ENCODE measurements at regions not wholly inside any gene's neighbourhood (a gene's known extent, or its start where the extent isn't known, plus 50 kb on each side); places are given as distances from the start of the nearest gene placed in this dataset.

DNA sequence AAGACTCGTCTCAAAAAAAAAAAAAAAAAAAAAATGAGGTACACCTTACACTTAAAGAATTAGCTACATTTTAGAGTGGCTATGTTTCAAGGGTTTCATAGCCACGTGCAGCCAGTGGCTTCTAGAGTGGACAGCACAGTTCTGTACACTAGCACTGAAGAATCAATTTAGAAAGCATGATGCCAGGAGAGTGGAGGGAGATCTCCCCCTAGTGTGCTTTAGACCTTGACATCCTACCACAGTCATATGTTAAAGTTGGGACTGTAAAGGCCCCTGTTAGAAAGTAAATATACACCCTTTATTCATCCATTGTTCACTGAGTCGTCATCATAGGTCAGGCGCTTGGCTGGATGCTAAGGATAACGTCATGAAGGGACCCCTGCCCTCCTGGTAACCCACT, 179.4 kb downstream of the QDPR start:
- no peak for DNase-seq
- Histone ChIP-seq H3K4me3 (replicated peaks in 1 of 3; ENCODE audit: low read depth in 2 of 3, low read length in 3 of 3) (no peak overlapping the region), H3K79me2 (ENCODE audit: insufficient read depth, low read length) (no peaks in the 10 kb centered on the region), H3K4me1 (ENCODE audit: control insufficient read depth in 1 of 2, insufficient read depth in 2 of 2, low read length in 2 of 2) (no peaks in the 10 kb centered on the region), H3K9ac (ENCODE audit: insufficient read depth, low read length, poor library complexity, severe bottlenecking) (no peak overlapping the region), H4K20me1 (ENCODE audit: insufficient read depth, low read length) (no peaks in the 10 kb centered on the region), H3K36me3 (replicated peaks in 1 of 2; ENCODE audit: control insufficient read depth in 1 of 2, insufficient read depth in 2 of 2, low read length in 2 of 2) (no peaks in the 10 kb centered on the region), H3K9me3 (replicated peaks in 1 of 2; ENCODE audit: control insufficient read depth in 1 of 2, insufficient read depth in 1 of 2, low read length in 2 of 2) (no peaks in the 10 kb centered on the region), H3K27me3 (ENCODE audit: control insufficient read depth in 2 of 2, insufficient read depth in 2 of 2, low read length in 2 of 2) (no peaks in the 10 kb centered on the region), H3K27ac (ENCODE audit: low read depth in 1 of 2, low read length in 2 of 2) (no peak overlapping the region), H2AFZ (ENCODE audit: insufficient read depth, low read depth, low read length, poor library complexity, severe bottlenecking) (no peak overlapping the region), H3K4me2 (replicated peaks; ENCODE audit: extremely low read depth, low read length, poor library complexity, severe bottlenecking) (no peak overlapping the region)
- peaks cover 0 to 4% (median 2%) of the 10 kb centered on the region in 3 donors for H3K27me3 Mint-ChIP-seq (ENCODE audit: low read depth in 3 of 3)
- peaks cover 0 to 1% (median 0%) of the 10 kb centered on the region in 7 donors for H3K9me3 Mint-ChIP-seq
- 94% methylated on average over 2 of the region's 5 CpGs for WGBS (ENCODE audit: insufficient coverage)
- H3K4me3 Mint-ChIP-seq = no peak overlapping the region
- H3K4me1 Mint-ChIP-seq = peaks cover 2% of the 10 kb centered on the region
- H3K27ac Mint-ChIP-seq = no peak overlapping the region
- no peaks in the 10 kb centered on the region for H3K36me3 Mint-ChIP-seq
- TF ChIP-seq, protein P1, sequence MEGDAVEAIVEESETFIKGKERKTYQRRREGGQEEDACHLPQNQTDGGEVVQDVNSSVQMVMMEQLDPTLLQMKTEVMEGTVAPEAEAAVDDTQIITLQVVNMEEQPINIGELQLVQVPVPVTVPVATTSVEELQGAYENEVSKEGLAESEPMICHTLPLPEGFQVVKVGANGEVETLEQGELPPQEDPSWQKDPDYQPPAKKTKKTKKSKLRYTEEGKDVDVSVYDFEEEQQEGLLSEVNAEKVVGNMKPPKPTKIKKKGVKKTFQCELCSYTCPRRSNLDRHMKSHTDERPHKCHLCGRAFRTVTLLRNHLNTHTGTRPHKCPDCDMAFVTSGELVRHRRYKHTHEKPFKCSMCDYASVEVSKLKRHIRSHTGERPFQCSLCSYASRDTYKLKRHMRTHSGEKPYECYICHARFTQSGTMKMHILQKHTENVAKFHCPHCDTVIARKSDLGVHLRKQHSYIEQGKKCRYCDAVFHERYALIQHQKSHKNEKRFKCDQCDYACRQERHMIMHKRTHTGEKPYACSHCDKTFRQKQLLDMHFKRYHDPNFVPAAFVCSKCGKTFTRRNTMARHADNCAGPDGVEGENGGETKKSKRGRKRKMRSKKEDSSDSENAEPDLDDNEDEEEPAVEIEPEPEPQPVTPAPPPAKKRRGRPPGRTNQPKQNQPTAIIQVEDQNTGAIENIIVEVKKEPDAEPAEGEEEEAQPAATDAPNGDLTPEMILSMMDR (IDR thresholded peaks at IDR 0.05) = no peak
- intact Hi-C loops (cut with micrococcal nuclease) = no loop called here

DNA sequence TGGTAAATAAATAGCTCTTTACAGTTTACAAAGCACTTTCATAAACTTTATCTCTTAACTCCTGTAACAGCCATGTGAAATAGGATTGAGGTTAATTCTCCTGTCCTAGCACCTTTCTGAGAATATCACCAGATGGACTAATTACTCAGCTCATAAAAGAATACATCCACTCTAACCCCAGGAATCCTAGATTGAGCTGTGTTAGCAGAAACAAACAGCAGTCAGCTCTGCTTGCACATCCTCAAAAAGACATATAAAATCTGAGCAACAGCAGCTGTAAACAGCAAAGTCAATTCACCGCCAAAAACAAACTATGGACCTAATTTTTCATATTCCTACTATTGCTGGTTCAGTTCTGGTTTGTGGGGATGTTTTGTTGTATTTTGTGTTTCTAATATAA, 182.8 kb downstream of the QDPR start:
- no peaks in the 10 kb centered on the region for H3K9me3 Mint-ChIP-seq
- H3K9me3 ChIP-seq (replicated peaks in 1 of 2; ENCODE audit: control insufficient read depth in 1 of 2, insufficient read depth in 1 of 2, low read length in 2 of 2) = no peaks in the 10 kb centered on the region
- H3K9ac ChIP-seq (ENCODE audit: insufficient read depth, low read length, poor library complexity, severe bottlenecking) = no peak overlapping the region
- H3K79me2 ChIP-seq (ENCODE audit: insufficient read depth, low read length) = no peaks in the 10 kb centered on the region
- peaks cover 4% of the 10 kb centered on the region for H3K4me1 Mint-ChIP-seq
- no peak for DNase-seq
- H3K36me3 Mint-ChIP-seq = no peaks in the 10 kb centered on the region
- H4K20me1 ChIP-seq (ENCODE audit: insufficient read depth, low read length) = no peaks in the 10 kb centered on the region
- intact Hi-C loops (cut with micrococcal nuclease) = no loop called here
- H3K27me3 Mint-ChIP-seq (ENCODE audit: low read depth in 3 of 3) = peaks cover 0 to 1% (median 0%) of the 10 kb centered on the region in 3 donors
- TF ChIP-seq, protein P1 (IDR thresholded peaks at IDR 0.05) = no peak
- H3K27me3 ChIP-seq (ENCODE audit: control insufficient read depth in 2 of 2, insufficient read depth in 2 of 2, low read length in 2 of 2) = no peaks in the 10 kb centered on the region
- H3K4me3 ChIP-seq (replicated peaks in 1 of 3; ENCODE audit: low read depth in 2 of 3, low read length in 3 of 3) = no peak overlapping the region
- H3K4me2 ChIP-seq (replicated peaks; ENCODE audit: extremely low read depth, low read length, poor library complexity, severe bottlenecking) = no peak overlapping the region
- H3K36me3 ChIP-seq (replicated peaks in 1 of 2; ENCODE audit: control insufficient read depth in 1 of 2, insufficient read depth in 2 of 2, low read length in 2 of 2) = no peaks in the 10 kb centered on the region
- no peaks in the 10 kb centered on the region for H3K4me1 ChIP-seq (ENCODE audit: control insufficient read depth in 1 of 2, insufficient read depth in 2 of 2, low read length in 2 of 2)
- H3K27ac ChIP-seq (ENCODE audit: low read depth in 1 of 2, low read length in 2 of 2) = no peak overlapping the region
- no peak overlapping the region for H3K4me3 Mint-ChIP-seq
- H2AFZ ChIP-seq (ENCODE audit: insufficient read depth, low read depth, low read length, poor library complexity, severe bottlenecking) = no peak overlapping the region
- no CpG with 5 or more reads among the region's 1 CpG for WGBS (ENCODE audit: insufficient coverage)
- H3K27ac Mint-ChIP-seq = no peak overlapping the region
